ENCODE measurements at regions not wholly inside any gene's neighbourhood (a gene's known extent, or its start where the extent isn't known, plus 50 kb on each side); places are given as distances from the start of the nearest gene placed in this dataset.

- DNase-seq (ENCODE audit: low read depth) = no peak
- TF ChIP-seq CTCF (conservative IDR thresholded peaks at IDR 0.05; ENCODE audit: low read length) = no peak
- no peak overlapping the region for H3K4me3 ChIP-seq (ENCODE audit: low read length)
Measured at GRCh38 chr7:18103436-18104218, 76.0 kb upstream of the PRPS1L1 start.

- DNase-seq (ENCODE audit: low read depth) = no peak
- H3K4me3 ChIP-seq (ENCODE audit: low read length) = no peak overlapping the region
- TF ChIP-seq CTCF (conservative IDR thresholded peaks at IDR 0.05; ENCODE audit: low read length) = no peak
Measured at GRCh38 chr7:18109762-18110161, 82.1 kb upstream of the PRPS1L1 start.

GRCh38 chr7:18116661-18117060, 89.0 kb upstream of the PRPS1L1 start:
- no peak overlapping the region for H3K4me3 ChIP-seq (ENCODE audit: low read length)
- TF ChIP-seq CTCF (conservative IDR thresholded peaks at IDR 0.05; ENCODE audit: low read length) = no peak
- peak; percentile 8 for DNase-seq (ENCODE audit: low read depth)

- no peak for TF ChIP-seq CTCF (conservative IDR thresholded peaks at IDR 0.05; ENCODE audit: low read length)
- no peak overlapping the region for H3K4me3 ChIP-seq (ENCODE audit: low read length)
- DNase-seq (ENCODE audit: low read depth) = peak; percentile 36
Measured at GRCh38 chr7:18117482-18117881, 89.8 kb upstream of the PRPS1L1 start.

- peak; percentile 9 for DNase-seq (ENCODE audit: low read depth)
- no peak overlapping the region for H3K4me3 ChIP-seq (ENCODE audit: low read length)
- TF ChIP-seq CTCF (conservative IDR thresholded peaks at IDR 0.05; ENCODE audit: low read length) = 0 out of 2 replicates have a peak, but pooled peaks have one; percentile 20
Measured at GRCh38 chr7:18119985-18120384, 92.3 kb upstream of the PRPS1L1 start.

GRCh38 chr7:18123508-18124239, 96.0 kb upstream of the PRPS1L1 start:
- DNase-seq (ENCODE audit: low read depth) = no peak
- no peak for TF ChIP-seq CTCF (conservative IDR thresholded peaks at IDR 0.05; ENCODE audit: low read length)
- H3K4me3 ChIP-seq (ENCODE audit: low read length) = no peak overlapping the region

- no peak overlapping the region for H3K4me3 ChIP-seq (ENCODE audit: low read length)
- no peak for TF ChIP-seq CTCF (conservative IDR thresholded peaks at IDR 0.05; ENCODE audit: low read length)
- peak; percentile 39 for DNase-seq (ENCODE audit: low read depth)
Measured at GRCh38 chr7:18125476-18125875, 97.8 kb upstream of the PRPS1L1 start.

All from AG10803 (cell line).